ENCODE measurements at regions not wholly inside any gene's neighbourhood (a gene's known extent, or its start where the extent isn't known, plus 50 kb on each side); places are given as distances from the start of the nearest gene placed in this dataset.

DNA sequence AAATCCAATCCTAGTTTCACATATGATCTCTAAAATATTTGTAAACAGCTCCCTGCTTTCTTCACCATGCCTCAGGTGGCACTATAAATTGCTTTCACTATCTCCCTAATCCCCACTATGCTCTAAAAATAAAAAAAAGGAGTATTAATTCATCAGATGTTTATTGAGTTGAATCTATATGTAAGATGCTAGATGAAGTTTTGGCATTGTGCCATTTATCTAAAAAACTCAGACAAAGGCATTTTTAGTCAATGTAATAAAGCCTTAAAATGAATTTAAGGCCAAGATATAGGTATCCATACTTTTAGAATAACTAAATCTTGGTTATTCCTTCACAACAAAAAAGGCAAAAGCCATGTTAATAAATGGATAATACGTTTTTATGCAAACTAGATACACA lies 373.9 kb downstream of the ETS1 start:
- TF ChIP-seq POLR2A (IDR thresholded peaks at IDR 0.05; ENCODE audit: low read depth, low read length) (no peak), POLR2AphosphoS5 (IDR thresholded peaks at IDR 0.05; ENCODE audit: low read depth, low read length) (no peak), TAF1 (IDR thresholded peaks at IDR 0.05; ENCODE audit: low read depth, low read length) (no peak)

All from GM12891 (cell line).